NCI-H2029 (cell line): ENCODE measurements at regions not wholly inside any gene's neighbourhood (a gene's known extent, or its start where the extent isn't known, plus 50 kb on each side); places are given as distances from the start of the nearest gene placed in this dataset.
A peak's percentile ranks its signal among the peaks of the same experiment; 100 is the strongest.
"Not testable (repeated sequence)": the region's sequence is repeated elsewhere in the genome, so short reads cannot be mapped to it uniquely, and the experiment has no call there.

Source experiments
- DNase-seq: peaks from one replicate; lab custom pipeline; 2025; lab: John Stamatoyannopoulos, UW

GRCh38 chr6:126204598-126204997 is 135.3 kb upstream of the CENPW start:
- DNase-seq, result no peak

- no peak for DNase-seq
Measured at GRCh38 chr6:126206504-126207246, 133.2 kb upstream of the CENPW start.

GRCh38 chr6:126210398-126211075 is 129.4 kb upstream of the CENPW start:
- DNase-seq, result no peak

GRCh38 chr6:126217497-126217896 is 122.4 kb upstream of the CENPW start:
- no peak for DNase-seq

GRCh38 chr6:126220901-126221300 is 119.0 kb upstream of the CENPW start:
- not testable (repeated sequence) for DNase-seq

GRCh38 chr6:126227833-126228702 is 111.8 kb upstream of the CENPW start:
- DNase-seq, result peak; percentile 56

- DNase-seq, result no peak
Measured at GRCh38 chr6:126232671-126233070, 107.2 kb upstream of the CENPW start.

GRCh38 chr6:126233192-126233591 is 106.7 kb upstream of the CENPW start:
- DNase-seq, result no peak

GRCh38 chr6:126235363-126235762 is 104.6 kb upstream of the CENPW start:
- no peak for DNase-seq

- DNase-seq, result no peak
Measured at GRCh38 chr6:126245077-126245476, 94.8 kb upstream of the CENPW start.

GRCh38 chr6:126252154-126252553 is 87.8 kb upstream of the CENPW start:
- no peak for DNase-seq

GRCh38 chr6:126253431-126253830 is 86.5 kb upstream of the CENPW start:
- no peak for DNase-seq

GRCh38 chr6:126258150-126258549 is 81.8 kb upstream of the CENPW start:
- DNase-seq, result no peak

- no peak for DNase-seq
Measured at GRCh38 chr6:126261792-126262421, 78.0 kb upstream of the CENPW start.

- no peak for DNase-seq
Measured at GRCh38 chr6:126264265-126264664, 75.7 kb upstream of the CENPW start.

- DNase-seq, result no peak
Measured at GRCh38 chr6:126266664-126267063, 73.3 kb upstream of the CENPW start.

- no peak for DNase-seq
Measured at GRCh38 chr6:126267626-126268025, 72.3 kb upstream of the CENPW start.

- DNase-seq, result no peak
Measured at GRCh38 chr6:126268092-126268491, 71.8 kb upstream of the CENPW start.

GRCh38 chr6:126280287-126280686 is 59.6 kb upstream of the CENPW start:
- DNase-seq, result no peak

GRCh38 chr6:126285871-126286365 is 54.0 kb upstream of the CENPW start:
- no peak for DNase-seq
